ENCODE measurements at regions not wholly inside any gene's neighbourhood (a gene's known extent, or its start where the extent isn't known, plus 50 kb on each side); places are given as distances from the start of the nearest gene placed in this dataset.

DNA sequence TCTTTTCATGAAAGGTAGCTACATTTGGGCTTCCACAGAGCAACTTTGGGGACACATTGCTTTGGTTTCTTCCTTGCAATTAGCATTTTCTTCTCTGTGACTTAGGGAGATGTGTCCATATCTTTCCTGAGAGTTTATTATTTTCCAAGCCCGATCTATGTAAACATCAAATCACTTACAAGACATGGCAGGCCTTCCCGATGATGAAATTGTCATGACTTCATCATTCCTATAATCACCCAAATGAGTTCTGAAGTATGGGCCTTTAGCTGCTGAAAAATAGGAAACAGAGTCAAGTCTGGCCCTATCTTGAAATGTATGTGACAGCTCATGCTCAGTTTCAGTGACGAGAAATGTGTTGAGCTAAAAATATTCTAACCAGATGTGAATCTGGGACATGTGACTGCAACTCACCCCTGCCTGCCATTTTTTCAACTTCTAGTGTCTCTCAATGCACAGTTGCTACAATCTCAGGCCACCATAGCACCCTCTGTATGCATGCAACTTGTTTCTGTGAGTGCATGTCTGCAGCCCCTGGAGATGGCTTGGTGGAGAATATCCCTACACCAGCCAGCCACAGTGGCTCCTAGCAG lies 199.6 kb upstream of the MAF start:
- Histone ChIP-seq H4K20me1 (ENCODE audit: insufficient read depth) (no peaks in the 10 kb centered on the region), H3K9me2 (ENCODE audit: insufficient read depth) (no peaks in the 10 kb centered on the region), H3K9me3 (ENCODE audit: insufficient read depth, low read depth) (0 out of 2 replicates have a peak, but pooled peaks cover 3% of the 10 kb centered on the region), H3K79me2 (ENCODE audit: low read depth) (no peaks in the 10 kb centered on the region), H3K27me3 (ENCODE audit: insufficient read depth, low read depth) (peaks cover 28% of the 10 kb centered on the region), H3K27ac (no peak overlapping the region), H3K4me3 (no peak overlapping the region), H2AFZ (no peak overlapping the region), H3K4me2 (no peak overlapping the region), H3F3A (ENCODE audit: insufficient read depth, low read depth) (no peaks in the 10 kb centered on the region), H3K36me3 (ENCODE audit: low read depth) (no peaks in the 10 kb centered on the region), H3K4me1 (replicated peaks; ENCODE audit: insufficient read depth) (no peaks in the 10 kb centered on the region)
- intact Hi-C loops (cut with micrococcal nuclease; ENCODE audit: unreplicated experiment) = no loop called here
- no peak for DNase-seq
- BruUV-seq (replicated peaks) = no TSS peak
- ChIA-PET CTCF (no interaction called here), POLR2A (ENCODE audit: unreplicated experiment) (no interaction called here)
- TF ChIP-seq, protein P1, sequence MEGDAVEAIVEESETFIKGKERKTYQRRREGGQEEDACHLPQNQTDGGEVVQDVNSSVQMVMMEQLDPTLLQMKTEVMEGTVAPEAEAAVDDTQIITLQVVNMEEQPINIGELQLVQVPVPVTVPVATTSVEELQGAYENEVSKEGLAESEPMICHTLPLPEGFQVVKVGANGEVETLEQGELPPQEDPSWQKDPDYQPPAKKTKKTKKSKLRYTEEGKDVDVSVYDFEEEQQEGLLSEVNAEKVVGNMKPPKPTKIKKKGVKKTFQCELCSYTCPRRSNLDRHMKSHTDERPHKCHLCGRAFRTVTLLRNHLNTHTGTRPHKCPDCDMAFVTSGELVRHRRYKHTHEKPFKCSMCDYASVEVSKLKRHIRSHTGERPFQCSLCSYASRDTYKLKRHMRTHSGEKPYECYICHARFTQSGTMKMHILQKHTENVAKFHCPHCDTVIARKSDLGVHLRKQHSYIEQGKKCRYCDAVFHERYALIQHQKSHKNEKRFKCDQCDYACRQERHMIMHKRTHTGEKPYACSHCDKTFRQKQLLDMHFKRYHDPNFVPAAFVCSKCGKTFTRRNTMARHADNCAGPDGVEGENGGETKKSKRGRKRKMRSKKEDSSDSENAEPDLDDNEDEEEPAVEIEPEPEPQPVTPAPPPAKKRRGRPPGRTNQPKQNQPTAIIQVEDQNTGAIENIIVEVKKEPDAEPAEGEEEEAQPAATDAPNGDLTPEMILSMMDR (conservative IDR thresholded peaks at IDR 0.05) = no peak
- TF ChIP-seq EZH2 (IDR thresholded peaks at IDR 0.05; ENCODE audit: low read depth) = no peak

DNA sequence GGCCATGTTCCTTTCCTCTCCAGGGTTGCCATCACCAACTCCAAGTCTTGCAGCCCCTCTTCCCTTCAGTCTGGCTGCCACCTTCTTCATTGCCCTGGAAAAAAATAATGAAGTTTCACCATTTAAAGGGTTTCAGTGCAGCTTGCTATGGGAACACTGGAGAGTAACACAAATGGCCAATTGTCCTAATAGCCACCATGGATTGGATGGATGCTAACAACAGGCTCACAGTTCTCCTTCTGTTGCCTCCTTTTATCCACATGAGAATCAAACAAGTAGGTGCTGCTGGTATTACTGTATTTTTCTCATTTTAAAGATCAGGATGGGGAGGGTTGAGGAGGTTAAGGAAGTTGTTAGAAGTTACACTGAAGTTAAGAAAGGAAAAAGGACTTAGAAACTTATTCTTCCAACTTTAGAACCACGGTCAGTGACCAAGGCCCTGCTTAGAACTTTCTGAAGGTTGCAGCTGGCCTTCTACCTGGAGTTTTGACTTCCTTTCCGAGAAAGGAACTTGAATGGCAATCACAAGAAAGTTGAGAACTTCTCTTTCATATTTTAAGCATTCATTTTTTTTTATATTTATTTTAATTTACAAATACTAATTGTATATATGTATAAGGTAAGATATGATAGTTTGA lies 198.0 kb upstream of the MAF start:
- H2AFZ ChIP-seq = no peak overlapping the region
- no peak overlapping the region for H3K4me3 ChIP-seq
- ChIA-PET CTCF (no interaction called here), POLR2A (ENCODE audit: unreplicated experiment) (no interaction called here)
- H3K4me2 ChIP-seq = no peak overlapping the region
- no peaks in the 10 kb centered on the region for H4K20me1 ChIP-seq (ENCODE audit: insufficient read depth)
- no peaks in the 10 kb centered on the region for H3F3A ChIP-seq (ENCODE audit: insufficient read depth, low read depth)
- TF ChIP-seq, protein P1 (conservative IDR thresholded peaks at IDR 0.05) = no peak
- no peak for TF ChIP-seq EZH2 (IDR thresholded peaks at IDR 0.05; ENCODE audit: low read depth)
- peaks cover 36% of the 10 kb centered on the region for H3K27me3 ChIP-seq (ENCODE audit: insufficient read depth, low read depth)
- no peaks in the 10 kb centered on the region for H3K4me1 ChIP-seq (replicated peaks; ENCODE audit: insufficient read depth)
- H3K36me3 ChIP-seq (ENCODE audit: low read depth) = no peaks in the 10 kb centered on the region
- no peak overlapping the region for H3K27ac ChIP-seq
- H3K79me2 ChIP-seq (ENCODE audit: low read depth) = no peaks in the 10 kb centered on the region
- DNase-seq = no peak
- BruUV-seq (replicated peaks) = no TSS peak
- intact Hi-C loops (cut with micrococcal nuclease; ENCODE audit: unreplicated experiment) = no loop called here
- H3K9me2 ChIP-seq (ENCODE audit: insufficient read depth) = no peaks in the 10 kb centered on the region
- H3K9me3 ChIP-seq (ENCODE audit: insufficient read depth, low read depth) = 0 out of 2 replicates have a peak, but pooled peaks cover 3% of the 10 kb centered on the region

DNA sequence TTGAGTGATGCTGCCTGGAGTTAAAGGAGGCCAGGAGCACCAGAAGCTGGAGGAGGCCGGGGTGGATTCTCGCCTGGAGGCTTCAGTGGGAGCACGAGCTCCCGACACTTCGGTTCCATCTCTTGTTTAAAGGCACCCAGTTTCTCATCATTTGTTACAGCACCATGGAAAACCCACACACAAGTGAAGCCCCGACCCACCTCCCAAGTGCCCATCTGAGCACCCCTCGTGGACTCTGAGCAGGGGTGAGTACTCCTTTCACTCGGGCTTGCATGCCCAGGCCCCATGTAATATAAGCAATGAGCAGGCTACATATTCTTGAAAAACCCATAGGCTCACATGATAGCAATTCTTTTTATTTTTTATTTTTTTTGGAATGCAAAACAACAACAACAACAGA lies 196.9 kb upstream of the MAF start:
- ChIA-PET CTCF (no interaction called here), POLR2A (ENCODE audit: unreplicated experiment) (no interaction called here)
- no TSS peak for BruUV-seq (replicated peaks)
- Histone ChIP-seq H3K4me1 (replicated peaks; ENCODE audit: insufficient read depth) (no peaks in the 10 kb centered on the region), H3K36me3 (ENCODE audit: low read depth) (no peaks in the 10 kb centered on the region), H3K27me3 (ENCODE audit: insufficient read depth, low read depth) (peaks cover 46% of the 10 kb centered on the region), H3K4me3 (no peak overlapping the region), H4K20me1 (ENCODE audit: insufficient read depth) (no peaks in the 10 kb centered on the region), H3K9me2 (ENCODE audit: insufficient read depth) (no peaks in the 10 kb centered on the region), H3F3A (ENCODE audit: insufficient read depth, low read depth) (no peaks in the 10 kb centered on the region), H3K9me3 (ENCODE audit: insufficient read depth, low read depth) (0 out of 2 replicates have a peak, but pooled peaks cover 3% of the 10 kb centered on the region), H3K79me2 (ENCODE audit: low read depth) (no peaks in the 10 kb centered on the region), H2AFZ (no peak overlapping the region), H3K4me2 (no peak overlapping the region), H3K27ac (no peak overlapping the region)
- no peak for TF ChIP-seq EZH2 (IDR thresholded peaks at IDR 0.05; ENCODE audit: low read depth)
- TF ChIP-seq, protein P1 (conservative IDR thresholded peaks at IDR 0.05) = no peak
- intact Hi-C loops (cut with micrococcal nuclease; ENCODE audit: unreplicated experiment) = no loop called here
- DNase-seq = no peak

Data from PC-9 (cell line).